BJ (cell line): ENCODE measurements at regions not wholly inside any gene's neighbourhood (a gene's known extent, or its start where the extent isn't known, plus 50 kb on each side); places are given as distances from the start of the nearest gene placed in this dataset.

Source experiments
- CTCF ChIA-PET: fragments of 350-600 bp; formaldehyde crosslinking; extraction: SDS; loops from one replicate; lab custom pipeline; 2021; ENCODE audit warnings: antibody characterized with exemption, inconsistent platforms; lab: Yijun Ruan, JAX
- POLR2A ChIA-PET: fragments of 300-600 bp; sonication (Branson Sonifier 250); formaldehyde crosslinking; extraction: SDS; loops from one replicate; lab custom pipeline; 2021; ENCODE audit warnings: antibody characterized with exemption; lab: Charles Lee
- DNase-seq: peaks from one replicate; pipeline ENCODE4 v3.0.0-alpha.2; 2011; ENCODE audit warnings: low read depth
- H3K27me3 ChIP-seq: 2 replicates; pipeline ENCODE4 v1.6.0; 2011; ENCODE audit warnings: low read length; ENCODE audit not compliant: control insufficient read depth, insufficient read depth
- H3K36me3 ChIP-seq: 2 replicates; pipeline ENCODE4 v1.5.1; 2011; ENCODE audit warnings: low read length; ENCODE audit not compliant: control insufficient read depth, insufficient read depth
- H3K4me3 ChIP-seq: 2 replicates; pipeline ENCODE4 v1.5.1; 2011; ENCODE audit warnings: low read depth, mild to moderate bottlenecking, control low read depth, low read length
- TF ChIP-seq, protein P1 (sequence below): IDR thresholded peaks from 2 replicates; pipeline ENCODE4 v1.5.1; 2011; ENCODE audit warnings: low read depth, mild to moderate bottlenecking, control low read depth, inconsistent platforms, low read length, moderate library complexity; ENCODE audit not compliant: insufficient read depth

DNA sequence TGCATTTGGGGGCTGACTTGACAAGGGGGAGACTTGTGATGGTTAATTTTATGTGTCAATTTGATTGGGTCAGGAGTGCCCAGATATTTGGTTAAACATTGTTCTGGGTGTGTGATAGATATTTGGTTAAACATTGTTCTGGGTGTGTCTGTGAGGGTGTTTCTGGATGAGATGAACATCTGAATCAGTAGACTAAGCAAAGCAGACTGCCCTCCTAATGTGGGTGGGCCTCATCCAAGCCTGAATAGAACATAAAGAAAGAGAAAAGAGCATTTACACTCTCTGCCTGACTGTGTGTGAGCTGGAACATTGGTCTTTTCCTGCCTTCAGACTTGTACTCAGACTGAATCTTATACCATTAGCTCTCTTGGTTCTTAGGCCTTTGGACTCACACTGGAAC lies 113.5 kb downstream of the ODF2L start:
- POLR2A ChIA-PET: no interaction called here
- no peak for DNase-seq
- Histone ChIP-seq H3K36me3 (no peaks in the 10 kb centered on the region), H3K27me3 (no peaks in the 10 kb centered on the region), H3K4me3 (no peak overlapping the region)
- CTCF ChIA-PET: interaction anchor here (1.3 to 1.4 kb wide), 2 partner anchors 11 to 19 kb away, joined by 3 to 4 read pairs; no protein-coding TSS in a partner anchor
- TF ChIP-seq, protein P1, sequence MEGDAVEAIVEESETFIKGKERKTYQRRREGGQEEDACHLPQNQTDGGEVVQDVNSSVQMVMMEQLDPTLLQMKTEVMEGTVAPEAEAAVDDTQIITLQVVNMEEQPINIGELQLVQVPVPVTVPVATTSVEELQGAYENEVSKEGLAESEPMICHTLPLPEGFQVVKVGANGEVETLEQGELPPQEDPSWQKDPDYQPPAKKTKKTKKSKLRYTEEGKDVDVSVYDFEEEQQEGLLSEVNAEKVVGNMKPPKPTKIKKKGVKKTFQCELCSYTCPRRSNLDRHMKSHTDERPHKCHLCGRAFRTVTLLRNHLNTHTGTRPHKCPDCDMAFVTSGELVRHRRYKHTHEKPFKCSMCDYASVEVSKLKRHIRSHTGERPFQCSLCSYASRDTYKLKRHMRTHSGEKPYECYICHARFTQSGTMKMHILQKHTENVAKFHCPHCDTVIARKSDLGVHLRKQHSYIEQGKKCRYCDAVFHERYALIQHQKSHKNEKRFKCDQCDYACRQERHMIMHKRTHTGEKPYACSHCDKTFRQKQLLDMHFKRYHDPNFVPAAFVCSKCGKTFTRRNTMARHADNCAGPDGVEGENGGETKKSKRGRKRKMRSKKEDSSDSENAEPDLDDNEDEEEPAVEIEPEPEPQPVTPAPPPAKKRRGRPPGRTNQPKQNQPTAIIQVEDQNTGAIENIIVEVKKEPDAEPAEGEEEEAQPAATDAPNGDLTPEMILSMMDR: no peak

- ChIA-PET POLR2A (no interaction called here), CTCF (interaction anchor here (1.5 kb wide), 1 partner anchor 14 kb away, joined by 4 read pairs; no protein-coding TSS in a partner anchor)
- H3K4me3 ChIP-seq: no peak overlapping the region
- H3K27me3 ChIP-seq: no peaks in the 10 kb centered on the region
- TF ChIP-seq, protein P1: no peak
- DNase-seq: no peak
- H3K36me3 ChIP-seq: no peaks in the 10 kb centered on the region
Measured at GRCh38 chr1:86277936-86278335, 118.2 kb downstream of the ODF2L start.

DNA sequence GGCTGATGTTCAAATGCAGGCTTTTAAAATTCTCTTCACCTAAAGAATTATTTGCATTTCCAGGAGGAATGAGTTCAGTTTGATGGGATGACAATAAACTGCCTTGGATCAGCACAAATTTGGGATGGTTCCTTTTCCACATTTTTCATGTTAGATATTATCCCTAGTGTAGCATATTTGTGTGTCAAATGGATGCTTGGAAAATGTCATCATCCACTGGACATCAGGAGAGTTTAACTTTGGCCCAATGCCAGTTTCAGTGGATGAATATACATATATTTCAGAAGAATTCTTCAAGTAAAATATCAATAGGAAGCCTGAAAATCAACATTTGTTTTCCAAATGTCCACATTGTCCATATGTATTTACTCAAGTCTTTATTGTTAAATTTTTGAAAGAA lies 116.5 kb upstream of the COL24A1 start:
- no peaks in the 10 kb centered on the region for H3K27me3 ChIP-seq
- H3K4me3 ChIP-seq: no peak overlapping the region
- no peak for DNase-seq
- CTCF ChIA-PET: no interaction called here
- POLR2A ChIA-PET: interaction anchor here (0.6 kb wide), 1 partner anchor 997 kb away, joined by 3 read pairs; no protein-coding TSS in a partner anchor
- H3K36me3 ChIP-seq: no peaks in the 10 kb centered on the region
- TF ChIP-seq, protein P1: no peak

- H3K4me3 ChIP-seq: no peak overlapping the region
- ChIA-PET POLR2A (no interaction called here), CTCF (no interaction called here)
- DNase-seq: no peak
- H3K36me3 ChIP-seq: no peaks in the 10 kb centered on the region
- TF ChIP-seq, protein P1: no peak
- H3K27me3 ChIP-seq: no peaks in the 10 kb centered on the region
Measured at GRCh38 chr1:86272083-86272482, 115.5 kb upstream of the COL24A1 start.

DNA sequence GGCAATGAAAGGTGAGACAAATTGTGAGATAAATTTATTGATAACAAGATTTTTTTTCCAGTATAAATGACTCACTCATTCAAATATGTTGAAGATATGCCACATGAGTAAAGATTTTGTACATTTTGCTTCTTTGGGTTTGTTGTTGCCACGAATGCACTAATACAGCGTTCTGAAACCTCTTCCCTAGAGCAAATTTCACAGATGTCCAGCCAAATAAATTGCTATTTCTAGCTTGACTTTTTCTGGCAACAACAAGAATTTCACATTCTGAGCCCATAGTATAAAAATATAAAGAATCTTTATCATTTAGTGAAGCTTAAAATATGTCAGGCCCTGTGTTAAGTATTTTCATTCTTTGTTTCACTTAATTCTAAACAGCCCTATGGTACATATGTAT lies 114.5 kb upstream of the COL24A1 start:
- H3K27me3 ChIP-seq: no peaks in the 10 kb centered on the region
- DNase-seq: no peak
- ChIA-PET POLR2A (no interaction called here), CTCF (no interaction called here)
- H3K36me3 ChIP-seq: no peaks in the 10 kb centered on the region
- TF ChIP-seq, protein P1: no peak
- no peak overlapping the region for H3K4me3 ChIP-seq
